Muscle layer of colon (tissue), 2 donors: ENCODE measurements at regions not wholly inside any gene's neighbourhood (a gene's known extent, or its start where the extent isn't known, plus 50 kb on each side); places are given as distances from the start of the nearest gene placed in this dataset.

Experiments
- H3K27ac ChIP-seq: one replicate; pipeline ENCODE4 v1.7.0; 2013; ENCODE audit warnings: low read depth, mild to moderate bottlenecking, low read length, moderate library complexity
- H3K27me3 ChIP-seq, 2 donors: one replicate each; pipeline ENCODE4 v1.7.0; 2013; ENCODE audit warnings: low read length in 2 of 2, mild to moderate bottlenecking in 2 of 2; ENCODE audit not compliant: insufficient read depth in 2 of 2, control insufficient read depth in 1 of 2
- H3K36me3 ChIP-seq: one replicate; pipeline ENCODE4 v1.7.0; 2013; ENCODE audit warnings: mild to moderate bottlenecking, low read length; ENCODE audit not compliant: insufficient read depth
- H3K4me1 ChIP-seq: one replicate; pipeline ENCODE4 v1.7.0; 2013; ENCODE audit warnings: mild to moderate bottlenecking, low read length; ENCODE audit not compliant: insufficient read depth
- H3K4me3 ChIP-seq, 2 donors: one replicate each; pipeline ENCODE4 v1.7.0; 2013; ENCODE audit warnings: low read length in 2 of 2, low read depth in 1 of 2, mild to moderate bottlenecking in 1 of 2, moderate library complexity in 1 of 2
- H3K9ac ChIP-seq: one replicate; pipeline ENCODE4 v1.7.0; 2013; ENCODE audit warnings: low read length
- H3K9me3 ChIP-seq: one replicate; pipeline ENCODE4 v1.7.0; 2013; ENCODE audit warnings: mild to moderate bottlenecking, low read length
- donor health status: abdominal sarcoma.
- donor health status: Adenocarcinoma of cecum.

DNA sequence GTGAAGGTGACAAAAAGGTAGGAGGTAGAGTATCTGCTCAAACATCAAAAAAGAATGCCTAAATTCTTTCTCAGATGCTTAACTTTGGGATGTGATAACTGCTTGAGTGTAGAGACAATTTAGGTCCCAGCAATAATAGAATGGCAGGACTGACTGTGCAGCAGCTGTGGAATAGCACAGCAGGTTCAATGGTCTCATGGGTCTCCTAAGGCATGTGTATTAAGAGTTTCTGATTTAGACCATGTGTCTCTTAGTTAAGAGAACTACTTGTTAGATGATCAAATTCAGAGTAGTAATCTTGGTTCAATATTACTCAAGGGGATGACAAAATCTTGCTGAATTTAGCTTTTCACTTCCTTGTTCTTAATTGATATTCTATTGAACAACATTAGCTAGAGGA, 72.0 kb downstream of the ALX1 start:
- Histone ChIP-seq H3K9ac (no peak overlapping the region), H3K27me3 (no peaks in the 10 kb centered on the region), H3K9me3 (no peaks in the 10 kb centered on the region), H3K4me1 (no peaks in the 10 kb centered on the region), H3K36me3 (no peaks in the 10 kb centered on the region), H3K27ac (no peak overlapping the region), H3K4me3 (no peak overlapping the region)

GRCh38 chr12:85356596-85357385, 76.8 kb downstream of the ALX1 start:
- H3K36me3 ChIP-seq = no peaks in the 10 kb centered on the region
- no peaks in the 10 kb centered on the region for H3K9me3 ChIP-seq
- no peak overlapping the region for H3K27ac ChIP-seq
- H3K4me3 ChIP-seq = no peak overlapping the region
- H3K9ac ChIP-seq = no peak overlapping the region
- no peaks in the 10 kb centered on the region for H3K4me1 ChIP-seq
- no peaks in the 10 kb centered on the region for H3K27me3 ChIP-seq

DNA sequence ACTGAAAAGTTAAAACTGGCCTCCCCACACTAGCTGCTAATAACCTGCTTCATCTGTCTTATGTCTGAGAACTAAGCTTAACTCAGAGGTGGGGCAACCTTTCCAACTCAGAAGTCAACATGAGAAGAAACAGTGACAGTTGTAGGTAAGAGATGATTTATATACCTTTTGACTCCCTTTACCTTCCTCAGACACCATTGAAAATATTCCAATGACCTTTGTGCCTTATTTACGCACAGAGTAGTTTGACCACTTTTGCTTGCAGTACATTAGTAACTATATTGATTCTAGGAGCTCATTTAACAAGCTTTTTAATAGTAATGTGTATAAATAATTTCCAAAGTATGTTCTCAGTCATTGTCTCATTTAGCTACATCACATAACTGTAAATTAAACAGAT, 77.6 kb downstream of the ALX1 start:
- no peak overlapping the region for H3K9ac ChIP-seq
- H3K4me1 ChIP-seq = no peaks in the 10 kb centered on the region
- no peak overlapping the region for H3K4me3 ChIP-seq
- H3K36me3 ChIP-seq = no peaks in the 10 kb centered on the region
- no peaks in the 10 kb centered on the region for H3K27me3 ChIP-seq
- no peaks in the 10 kb centered on the region for H3K9me3 ChIP-seq
- no peak overlapping the region for H3K27ac ChIP-seq

DNA sequence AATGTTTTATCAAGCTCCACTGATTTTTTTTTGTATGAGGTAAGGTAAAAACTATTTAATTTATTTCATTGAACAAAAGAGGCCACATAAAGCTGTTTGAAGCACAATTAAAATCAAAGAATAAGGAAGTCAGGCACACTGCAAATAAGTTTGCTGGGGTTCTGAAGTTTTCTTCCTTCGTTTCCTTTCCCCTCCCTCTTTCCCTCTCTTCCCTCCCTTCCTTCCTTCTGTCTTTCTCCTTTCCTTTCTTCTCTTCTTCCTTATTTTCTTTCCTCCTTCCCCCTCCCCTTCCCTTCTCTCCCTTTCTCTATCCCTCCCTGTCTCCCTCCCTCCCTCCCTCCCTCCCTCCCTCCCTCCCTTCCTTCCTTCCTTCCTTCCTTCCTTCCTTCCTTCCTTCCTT, 78.7 kb downstream of the ALX1 start:
- Histone ChIP-seq H3K9me3 (no peaks in the 10 kb centered on the region), H3K9ac (no peak overlapping the region), H3K4me1 (no peaks in the 10 kb centered on the region), H3K4me3 (no peak overlapping the region), H3K36me3 (no peaks in the 10 kb centered on the region), H3K27me3 (no peaks in the 10 kb centered on the region), H3K27ac (no peak overlapping the region)

- no peak overlapping the region for H3K4me3 ChIP-seq
- H3K4me1 ChIP-seq = no peaks in the 10 kb centered on the region
- no peak overlapping the region for H3K27ac ChIP-seq
- H3K27me3 ChIP-seq = no peaks in the 10 kb centered on the region
- H3K9ac ChIP-seq = no peak overlapping the region
- H3K9me3 ChIP-seq = no peaks in the 10 kb centered on the region
- H3K36me3 ChIP-seq = no peaks in the 10 kb centered on the region
Observed at GRCh38 chr12:85363382-85364190, 83.6 kb downstream of the ALX1 start.

DNA sequence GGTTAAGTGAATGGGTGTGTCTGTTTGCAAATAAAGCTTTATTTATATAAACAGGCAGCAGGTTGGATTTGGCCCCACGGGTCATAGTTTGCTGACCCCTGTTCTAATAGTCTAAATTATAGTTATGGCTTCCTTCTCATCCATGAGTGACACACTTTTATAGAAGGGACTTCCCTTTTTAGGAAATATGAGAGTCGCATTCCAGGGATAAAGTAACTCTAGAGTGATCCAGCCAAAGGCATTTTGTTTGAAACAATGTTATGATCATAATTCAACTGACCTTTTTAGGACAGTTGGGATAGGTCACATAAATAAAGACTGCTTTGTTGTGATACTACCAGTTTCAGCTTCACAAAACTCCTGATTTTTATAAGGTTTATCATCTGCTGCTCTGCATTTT, 87.9 kb downstream of the ALX1 start:
- Histone ChIP-seq H3K4me1 (no peaks in the 10 kb centered on the region), H3K9ac (no peak overlapping the region), H3K36me3 (no peaks in the 10 kb centered on the region), H3K27ac (no peak overlapping the region), H3K4me3 (no peak overlapping the region), H3K9me3 (no peaks in the 10 kb centered on the region), H3K27me3 (no peaks in the 10 kb centered on the region)

DNA sequence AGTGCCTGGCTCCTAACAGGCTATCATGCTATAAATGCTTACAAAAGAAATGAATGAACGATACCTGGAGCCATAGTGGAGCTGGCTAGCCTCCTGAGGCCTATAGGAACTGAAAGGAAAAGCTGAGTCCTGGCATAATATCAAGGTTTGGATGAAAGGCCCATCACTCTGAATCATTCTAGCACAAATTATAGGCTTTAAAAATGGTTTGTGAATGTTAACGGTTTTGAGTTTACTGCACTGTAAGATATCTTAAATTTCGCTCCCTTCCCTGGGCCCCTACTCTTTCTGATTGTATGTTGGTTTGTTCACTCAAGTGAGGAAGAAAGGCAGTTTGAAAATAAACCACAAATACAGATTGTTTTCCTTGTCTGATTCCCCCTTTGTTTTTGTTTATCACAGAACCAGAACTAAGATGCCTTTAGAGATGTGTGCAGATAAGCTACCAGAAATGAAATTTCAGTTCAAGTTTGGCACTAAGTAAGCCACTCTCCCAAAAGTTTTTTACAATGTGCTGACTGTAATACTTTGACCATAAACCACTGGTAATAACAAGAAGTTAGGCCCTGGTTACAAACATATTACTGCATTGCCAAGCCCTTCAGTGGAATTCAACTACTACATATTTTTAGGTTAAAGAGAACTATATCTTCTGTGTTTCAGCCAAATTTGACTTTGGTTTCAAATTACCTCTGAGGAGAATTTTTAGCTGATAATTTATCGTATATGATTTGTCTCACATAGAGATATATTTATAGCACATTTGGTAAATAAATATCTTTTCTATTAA, 89.5 kb downstream of the ALX1 start:
- Histone ChIP-seq H3K27ac (no peak overlapping the region), H3K9me3 (no peaks in the 10 kb centered on the region), H3K27me3 (no peaks in the 10 kb centered on the region), H3K9ac (no peak overlapping the region), H3K4me3 (no peak overlapping the region), H3K36me3 (no peaks in the 10 kb centered on the region), H3K4me1 (no peaks in the 10 kb centered on the region)

- Histone ChIP-seq H3K4me3 (no peak overlapping the region), H3K9me3 (no peaks in the 10 kb centered on the region), H3K4me1 (no peaks in the 10 kb centered on the region), H3K9ac (no peak overlapping the region), H3K36me3 (no peaks in the 10 kb centered on the region), H3K27ac (no peak overlapping the region), H3K27me3 (no peaks in the 10 kb centered on the region)
Observed at GRCh38 chr12:85373045-85373444, 93.0 kb downstream of the ALX1 start.

DNA sequence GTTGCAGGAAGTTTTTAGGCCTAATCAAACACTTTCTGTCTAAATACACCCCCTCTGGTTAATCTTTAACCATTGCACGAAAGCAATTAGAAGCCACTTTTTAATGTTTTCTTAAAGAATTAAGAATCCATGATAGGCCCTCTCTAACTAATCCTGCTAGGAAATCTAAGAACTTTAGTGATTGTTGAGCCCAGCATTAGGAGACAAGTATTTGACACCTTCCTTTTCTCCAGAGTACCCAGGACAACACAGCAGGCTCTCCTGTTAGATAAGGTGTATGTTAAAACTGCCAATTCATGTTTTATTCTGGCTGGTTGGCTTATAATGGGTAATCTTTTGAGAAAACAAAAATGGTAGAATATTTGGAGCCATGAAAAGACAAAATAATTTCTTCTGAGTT, 95.0 kb downstream of the ALX1 start:
- Histone ChIP-seq H3K36me3 (no peaks in the 10 kb centered on the region), H3K27me3 (no peaks in the 10 kb centered on the region), H3K9me3 (no peaks in the 10 kb centered on the region), H3K4me1 (no peaks in the 10 kb centered on the region), H3K27ac (no peak overlapping the region), H3K4me3 (no peak overlapping the region), H3K9ac (no peak overlapping the region)

DNA sequence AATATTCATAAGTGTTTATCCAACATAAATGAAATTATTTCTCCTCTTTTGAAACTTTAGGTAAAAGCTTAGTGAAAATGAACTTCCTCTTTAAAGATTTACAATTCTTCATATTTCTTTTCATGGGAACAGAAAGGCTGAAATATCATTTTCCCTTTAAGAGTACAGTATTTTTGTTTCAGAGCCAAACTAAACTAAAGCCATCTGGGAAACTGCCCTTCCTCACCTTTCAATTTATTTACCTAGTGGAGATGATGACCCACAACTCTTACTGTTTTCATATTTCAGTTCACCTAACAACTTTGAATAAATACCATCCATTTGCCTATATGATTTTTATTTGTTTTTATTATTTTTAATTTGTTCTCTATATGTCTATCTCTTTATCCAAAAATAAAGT, 105.4 kb downstream of the ALX1 start:
- H3K4me1 ChIP-seq = no peaks in the 10 kb centered on the region
- no peak overlapping the region for H3K27ac ChIP-seq
- H3K9ac ChIP-seq = no peak overlapping the region
- no peaks in the 10 kb centered on the region for H3K27me3 ChIP-seq
- no peak overlapping the region for H3K4me3 ChIP-seq
- H3K36me3 ChIP-seq = no peaks in the 10 kb centered on the region
- H3K9me3 ChIP-seq = no peaks in the 10 kb centered on the region

GRCh38 chr12:85390266-85390665, 110.2 kb downstream of the ALX1 start:
- Histone ChIP-seq H3K9ac (no peak overlapping the region), H3K4me3 (no peak overlapping the region), H3K36me3 (no peaks in the 10 kb centered on the region), H3K9me3 (no peaks in the 10 kb centered on the region), H3K27ac (no peak overlapping the region), H3K4me1 (no peaks in the 10 kb centered on the region), H3K27me3 (no peaks in the 10 kb centered on the region)
